ENCODE measurements at regions not wholly inside any gene's neighbourhood (a gene's known extent, or its start where the extent isn't known, plus 50 kb on each side); places are given as distances from the start of the nearest gene placed in this dataset.

DNA sequence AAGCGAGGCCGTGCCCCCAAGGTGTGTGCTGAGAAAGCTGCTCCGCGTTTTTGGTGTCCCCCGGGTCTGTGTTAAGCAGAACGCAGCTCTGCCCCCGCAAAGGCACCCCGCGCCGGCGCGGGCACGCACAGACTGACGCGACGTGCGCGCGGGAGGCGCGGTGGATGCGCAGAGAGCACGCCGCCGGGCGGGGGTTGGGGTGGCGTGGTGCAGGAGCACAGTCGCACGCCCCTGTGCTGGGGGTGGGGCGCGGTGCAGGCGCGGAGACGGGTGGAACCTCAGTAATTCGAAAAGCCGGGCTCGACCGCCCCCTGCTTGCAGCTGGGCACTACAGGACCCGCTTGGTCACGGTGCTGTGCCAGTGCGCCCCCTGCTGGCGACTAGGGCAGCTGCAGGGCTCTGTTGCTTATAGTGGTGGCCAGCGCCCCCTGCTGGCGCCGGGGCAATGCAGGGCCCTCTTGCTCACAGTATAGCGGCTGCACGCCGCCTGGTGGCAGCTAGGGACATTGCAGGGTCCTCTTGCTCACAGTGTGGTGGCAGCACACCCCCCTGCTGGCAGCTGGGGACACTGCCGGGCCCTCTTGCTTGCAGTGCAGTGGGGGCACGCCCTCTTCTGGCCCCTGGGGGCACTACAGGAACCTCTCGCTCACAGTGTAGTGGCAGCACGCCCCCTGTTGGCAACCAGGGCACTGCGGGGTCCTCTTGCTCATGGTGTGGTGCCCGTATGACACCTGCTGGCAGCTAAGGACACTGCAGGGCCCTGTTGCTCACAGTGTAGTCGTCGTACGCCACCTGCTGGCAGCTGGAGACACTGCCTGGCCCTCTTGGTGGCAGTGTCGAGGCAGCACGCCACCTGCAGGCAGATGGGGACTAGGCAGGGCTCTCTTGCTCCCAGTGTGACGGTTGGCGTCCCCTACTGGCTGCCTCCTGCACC, 144.0 kb upstream of the DUSP22 start:
- TF ChIP-seq, protein P1, sequence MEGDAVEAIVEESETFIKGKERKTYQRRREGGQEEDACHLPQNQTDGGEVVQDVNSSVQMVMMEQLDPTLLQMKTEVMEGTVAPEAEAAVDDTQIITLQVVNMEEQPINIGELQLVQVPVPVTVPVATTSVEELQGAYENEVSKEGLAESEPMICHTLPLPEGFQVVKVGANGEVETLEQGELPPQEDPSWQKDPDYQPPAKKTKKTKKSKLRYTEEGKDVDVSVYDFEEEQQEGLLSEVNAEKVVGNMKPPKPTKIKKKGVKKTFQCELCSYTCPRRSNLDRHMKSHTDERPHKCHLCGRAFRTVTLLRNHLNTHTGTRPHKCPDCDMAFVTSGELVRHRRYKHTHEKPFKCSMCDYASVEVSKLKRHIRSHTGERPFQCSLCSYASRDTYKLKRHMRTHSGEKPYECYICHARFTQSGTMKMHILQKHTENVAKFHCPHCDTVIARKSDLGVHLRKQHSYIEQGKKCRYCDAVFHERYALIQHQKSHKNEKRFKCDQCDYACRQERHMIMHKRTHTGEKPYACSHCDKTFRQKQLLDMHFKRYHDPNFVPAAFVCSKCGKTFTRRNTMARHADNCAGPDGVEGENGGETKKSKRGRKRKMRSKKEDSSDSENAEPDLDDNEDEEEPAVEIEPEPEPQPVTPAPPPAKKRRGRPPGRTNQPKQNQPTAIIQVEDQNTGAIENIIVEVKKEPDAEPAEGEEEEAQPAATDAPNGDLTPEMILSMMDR (IDR thresholded peaks at IDR 0.05), result peak; percentile 52

DNA sequence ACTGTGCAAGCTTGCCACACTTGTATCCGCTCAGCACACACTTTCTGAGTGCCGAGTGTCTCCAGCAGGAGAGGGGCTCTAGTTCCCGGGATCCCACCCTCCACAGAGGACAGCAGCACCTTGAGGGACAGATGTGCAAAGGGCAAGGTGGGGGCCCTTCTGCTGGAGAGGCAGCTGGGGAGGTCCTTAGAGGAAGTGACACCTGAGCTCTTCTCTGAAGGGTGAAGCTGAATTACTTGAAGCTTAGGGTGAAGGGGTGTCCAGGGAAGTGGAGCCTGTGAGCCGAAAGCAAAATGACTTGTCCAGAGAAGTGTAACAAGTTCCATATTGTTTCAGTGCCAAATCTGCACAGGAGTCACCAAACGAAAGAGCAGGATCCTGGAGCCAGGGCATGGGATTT, 136.3 kb upstream of the DUSP22 start:
- TF ChIP-seq, protein P1 (IDR thresholded peaks at IDR 0.05), result no peak

DNA sequence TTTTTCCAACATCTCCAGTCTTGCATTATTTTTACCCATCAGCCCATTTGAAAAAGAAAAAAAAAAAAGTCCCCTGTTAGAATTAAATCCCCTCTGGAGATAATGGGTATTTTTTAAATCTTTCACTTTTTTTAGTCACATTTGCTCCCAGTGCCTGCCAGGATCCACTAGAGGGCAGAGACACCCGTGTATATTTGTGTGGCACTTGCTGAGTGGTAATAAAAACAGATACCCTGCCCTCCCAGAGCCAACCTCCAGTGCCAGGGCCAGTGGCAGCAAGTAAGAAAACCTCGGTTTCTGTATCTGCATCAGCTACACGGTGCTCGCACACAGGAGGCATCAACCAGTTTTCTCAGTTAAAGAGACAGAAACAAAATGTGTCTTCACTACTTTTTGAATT, 135.1 kb upstream of the DUSP22 start:
- TF ChIP-seq, protein P1 (IDR thresholded peaks at IDR 0.05), result peak; percentile 40

DNA sequence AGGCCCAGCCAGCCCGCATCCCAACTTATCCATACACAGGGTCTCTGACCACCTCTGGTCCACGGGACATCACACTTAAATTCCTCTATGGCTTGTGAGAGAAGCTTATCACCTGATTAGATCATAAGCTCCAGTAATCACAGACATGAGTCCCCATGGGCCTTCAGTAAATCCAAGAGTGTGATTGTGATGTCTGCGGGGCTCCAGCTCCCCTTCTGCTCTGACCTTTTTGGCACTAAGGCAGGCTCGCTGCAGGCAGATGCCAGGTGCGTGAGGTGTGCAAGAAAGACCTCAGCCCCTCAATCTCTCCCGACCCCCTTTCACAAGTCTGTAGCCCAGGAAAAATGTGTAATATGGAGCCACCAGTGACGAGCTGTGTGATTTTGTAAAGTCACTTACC, 127.6 kb upstream of the DUSP22 start:
- TF ChIP-seq, protein P1 (IDR thresholded peaks at IDR 0.05), result no peak

DNA sequence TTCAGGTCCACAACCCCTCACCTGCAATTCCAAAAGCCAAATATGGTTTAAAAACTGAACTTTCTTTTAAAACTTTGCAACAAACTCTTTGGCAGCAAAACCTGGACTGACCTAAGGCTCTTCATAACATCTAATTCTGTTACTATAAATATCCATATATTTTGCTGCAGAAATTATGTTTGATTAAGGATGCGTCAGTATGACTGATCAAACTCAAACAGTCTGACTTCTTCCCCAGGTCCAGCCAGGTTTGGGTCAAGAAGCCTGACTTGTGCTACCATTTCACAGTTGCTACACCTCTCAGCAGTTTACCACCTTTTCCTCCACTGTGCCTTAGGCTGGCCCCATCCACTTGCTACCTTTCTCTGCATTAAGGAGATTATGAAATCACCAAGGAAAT, 127.0 kb upstream of the DUSP22 start:
- TF ChIP-seq, protein P1 (IDR thresholded peaks at IDR 0.05), result no peak

DNA sequence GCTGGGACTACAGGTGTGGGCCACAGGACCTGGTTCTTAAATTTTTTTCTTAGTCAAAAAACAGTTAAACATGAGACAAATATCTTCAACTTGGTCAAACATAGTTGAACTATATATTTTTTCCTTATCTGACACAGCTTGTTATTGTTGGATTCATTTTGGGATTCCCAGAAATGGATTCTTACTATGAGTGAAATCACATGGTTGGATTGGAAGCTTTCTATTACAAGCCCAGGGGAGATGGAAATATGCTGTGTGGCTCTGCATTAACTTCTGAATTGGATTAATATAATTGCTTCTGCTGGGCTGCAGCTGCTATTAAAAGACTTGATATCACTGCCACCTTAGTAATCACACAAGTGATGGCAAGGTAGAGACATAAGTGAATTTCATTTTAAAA, 126.4 kb upstream of the DUSP22 start:
- TF ChIP-seq, protein P1 (IDR thresholded peaks at IDR 0.05), result no peak

DNA sequence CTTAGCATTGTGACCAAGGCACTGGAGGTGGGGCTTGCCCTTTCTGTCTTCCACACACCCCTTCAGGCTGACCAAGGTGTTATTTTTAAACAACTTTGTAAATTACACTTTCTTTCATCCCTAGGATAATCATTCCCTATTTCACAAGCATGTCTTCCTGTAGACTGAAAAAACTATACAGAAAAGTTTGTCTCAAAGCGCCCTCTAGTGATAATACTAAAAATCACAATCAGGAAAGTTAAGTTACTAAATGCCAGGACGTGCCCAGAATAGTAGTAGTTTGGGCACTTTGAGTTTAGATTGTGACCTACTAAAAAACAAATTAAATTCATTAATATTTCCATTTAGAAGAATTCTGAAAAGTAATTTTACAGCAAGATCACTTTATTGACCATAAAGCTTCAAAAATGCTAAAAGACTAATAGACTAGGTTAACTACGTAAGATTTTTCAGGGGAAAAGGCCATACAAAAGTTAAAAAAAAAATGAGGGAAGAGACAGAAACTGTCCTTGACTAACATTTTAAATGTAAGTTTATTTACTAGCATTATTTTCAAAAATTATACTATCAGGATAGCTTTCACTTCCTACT, 123.3 kb upstream of the DUSP22 start:
- TF ChIP-seq, protein P1 (IDR thresholded peaks at IDR 0.05), result peak; percentile 47; the same call in 1 of the 2 replicates
